GM23338 (cell line): ENCODE measurements at regions not wholly inside any gene's neighbourhood (a gene's known extent, or its start where the extent isn't known, plus 50 kb on each side); places are given as distances from the start of the nearest gene placed in this dataset.
A peak's percentile ranks its signal among the peaks of the same experiment; 100 is the strongest.

Experiments
- ATAC-seq: fragments of 200-7000 bp; cut with Tn5 transposase; 3 replicates; pipeline ENCODE4 v1.9.1; 2020
- DNase-seq: peaks from one replicate; pipeline ENCODE4 v3.0.0-alpha.2; 2015; ENCODE audit warnings: low spot score
- H2AFZ ChIP-seq: fragments of 200-600 bp; sonication (generic); 2 replicates; pipeline ENCODE4 v1.8.0; 2016; ENCODE audit warnings: antibody characterized with exemption, mild to moderate bottlenecking, moderate library complexity
- H3F3A ChIP-seq: fragments of 200-600 bp; sonication (generic); replicated peaks from 2 replicates; pipeline ENCODE4 v1.8.0; 2017; ENCODE audit warnings: antibody characterized with exemption, mixed run types, low read depth
- H3K27ac ChIP-seq: fragments of 200-600 bp; sonication (generic); 2 replicates; pipeline ENCODE4 v1.6.1; 2016; ENCODE audit warnings: low read depth
- H3K27me3 ChIP-seq: fragments of 200-600 bp; sonication (generic); 2 replicates; pipeline ENCODE4 v1.8.0; 2016; ENCODE audit warnings: mild to moderate bottlenecking, mixed run types, moderate library complexity; ENCODE audit not compliant: insufficient read depth
- H3K36me3 ChIP-seq: fragments of 200-600 bp; sonication (generic); 2 replicates; pipeline ENCODE4 v1.8.0; 2016; ENCODE audit warnings: mild to moderate bottlenecking; ENCODE audit not compliant: insufficient read depth
- H3K4me1 ChIP-seq: fragments of 200-600 bp; sonication (generic); 2 replicates; pipeline ENCODE4 v1.8.0; 2016; ENCODE audit warnings: mild to moderate bottlenecking, moderate library complexity; ENCODE audit not compliant: insufficient read depth
- H3K4me2 ChIP-seq: fragments of 200-600 bp; sonication (generic); 2 replicates; pipeline ENCODE4 v1.7.1; 2017; ENCODE audit warnings: mixed run types
- H3K4me3 ChIP-seq: fragments of 200-600 bp; sonication (generic); 2 replicates; pipeline ENCODE4 v1.6.1; 2016; ENCODE audit warnings: mixed run types
- H3K79me2 ChIP-seq: fragments of 200-600 bp; sonication (generic); replicated peaks from 2 replicates; pipeline ENCODE4 v1.8.0; 2017; ENCODE audit warnings: mild to moderate bottlenecking; ENCODE audit not compliant: insufficient read depth
- H3K9me2 ChIP-seq: fragments of 200-600 bp; sonication (generic); 2 replicates; pipeline ENCODE4 v1.8.0; 2017; ENCODE audit not compliant: insufficient read depth
- H4K20me1 ChIP-seq: fragments of 200-600 bp; sonication (generic); replicated peaks from 2 replicates; pipeline ENCODE4 v1.8.0; 2017; ENCODE audit warnings: mild to moderate bottlenecking; ENCODE audit not compliant: insufficient read depth
- H3K27ac Mint-ChIP-seq: 2 replicates; pipeline ENCODE4 v1.8.0; 2020; ENCODE audit warnings: inconsistent platforms, mild to moderate bottlenecking, moderate library complexity, mixed read lengths
- H3K27me3 Mint-ChIP-seq: 3 replicates; pipeline ENCODE4 v1.8.0; 2022; ENCODE audit warnings: low read depth, mild to moderate bottlenecking, moderate library complexity, mixed read lengths, inconsistent platforms; ENCODE audit not compliant: insufficient read depth, poor library complexity
- H3K36me3 Mint-ChIP-seq: 3 replicates; pipeline ENCODE4 v1.8.0; 2021; ENCODE audit warnings: low read depth, mild to moderate bottlenecking, inconsistent platforms, moderate library complexity, mixed read lengths
- H3K4me1 Mint-ChIP-seq: 3 replicates; pipeline ENCODE4 v1.8.0; 2020; ENCODE audit warnings: mild to moderate bottlenecking, inconsistent platforms, mixed read lengths
- H3K4me3 Mint-ChIP-seq: 3 replicates; pipeline ENCODE4 v1.8.0; 2021; ENCODE audit warnings: moderate library complexity, mild to moderate bottlenecking, inconsistent platforms, mixed read lengths
- H3K9me3 Mint-ChIP-seq: 3 replicates; pipeline ENCODE4 v1.8.0; 2020; ENCODE audit warnings: moderate library complexity, mild to moderate bottlenecking, inconsistent platforms, mixed read lengths
- CREB1 ChIP-seq: fragments of 250-450 bp; sonication (Bioruptor Pico); IDR thresholded peaks from 2 replicates; pipeline ENCODE4 v1.5.0; 2020; ENCODE audit warnings: low read depth, mild to moderate bottlenecking, moderate library complexity
- CTCF ChIP-seq, 2 experiments: fragments of 200-600 bp in 1 of 2; sonication (generic) in 1 of 2; conservative IDR thresholded peaks; 2 replicates each; pipeline versions ENCODE4 v1.5.1 to v1.6.1; 2016 to 2017; ENCODE audit warnings: antibody characterized with exemption in 2 of 2, low read depth in 2 of 2, mild to moderate bottlenecking in 2 of 2, moderate library complexity in 1 of 2
- NANOG ChIP-seq: IDR thresholded peaks from 2 replicates; pipeline ENCODE4 v1.6.1; 2016; ENCODE audit warnings: antibody characterized with exemption, borderline replicate concordance
- ZNF114 ChIP-seq: fragments of 250-450 bp; sonication (Bioruptor Pico); IDR thresholded peaks from 2 replicates; pipeline ENCODE4 v1.5.0; 2020; ENCODE audit warnings: mild to moderate bottlenecking, moderate library complexity
- ZNF331 ChIP-seq: fragments of 250-450 bp; sonication (Bioruptor Pico); IDR thresholded peaks from 2 replicates; pipeline ENCODE4 v1.5.0; 2020; ENCODE audit warnings: low read depth, mild to moderate bottlenecking, moderate library complexity
- ZNF462 ChIP-seq: fragments of 250-450 bp; sonication (Bioruptor Pico); IDR thresholded peaks from 2 replicates; pipeline ENCODE4 v1.5.0; 2020; ENCODE audit warnings: mild to moderate bottlenecking, moderate library complexity

- H3K9me2 ChIP-seq: no peaks in the 10 kb centered on the region
- H3K4me1 ChIP-seq: peaks cover 31% of the 10 kb centered on the region
- H3K27me3 ChIP-seq: no peaks in the 10 kb centered on the region
- Mint-ChIP-seq H3K4me3 (no peak overlapping the region), H3K36me3 (no peaks in the 10 kb centered on the region), H3K4me1 (peaks cover 41% of the 10 kb centered on the region), H3K27me3 (peaks cover 9% of the 10 kb centered on the region), H3K27ac (no peak overlapping the region), H3K9me3 (no peaks in the 10 kb centered on the region)
- H3K4me2 ChIP-seq: no peak overlapping the region
- no peak overlapping the region for H3K4me3 ChIP-seq
- DNase-seq (no peak), ATAC-seq (peak; percentile 44)
- no peaks in the 10 kb centered on the region for H4K20me1 ChIP-seq
- peak overlapping the region; percentile 90 for H2AFZ ChIP-seq
- H3K27ac ChIP-seq: no peak overlapping the region
- H3F3A ChIP-seq: 0 out of 2 replicates have a peak, but pooled peaks cover under 1% of the 10 kb centered on the region
- no peaks in the 10 kb centered on the region for H3K36me3 ChIP-seq
- H3K79me2 ChIP-seq: no peaks in the 10 kb centered on the region
- TF ChIP-seq ZNF114 (no peak), ZNF462 (CRISPR knock-in tag) (no peak), CREB1 (CRISPR knock-in tag) (no peak), ZNF331 (CRISPR knock-in tag) (no peak), NANOG (no peak), CTCF (conservative IDR thresholded peaks at IDR 0.05; ENCODE audit: low read depth in 2 of 2) (no peak)
These were observed 89.3 kb upstream of the MAML3 start for GRCh38 chr4:140243278-140243753.
